ENCODE measurements at regions not wholly inside any gene's neighbourhood (a gene's known extent, or its start where the extent isn't known, plus 50 kb on each side); places are given as distances from the start of the nearest gene placed in this dataset.

DNA sequence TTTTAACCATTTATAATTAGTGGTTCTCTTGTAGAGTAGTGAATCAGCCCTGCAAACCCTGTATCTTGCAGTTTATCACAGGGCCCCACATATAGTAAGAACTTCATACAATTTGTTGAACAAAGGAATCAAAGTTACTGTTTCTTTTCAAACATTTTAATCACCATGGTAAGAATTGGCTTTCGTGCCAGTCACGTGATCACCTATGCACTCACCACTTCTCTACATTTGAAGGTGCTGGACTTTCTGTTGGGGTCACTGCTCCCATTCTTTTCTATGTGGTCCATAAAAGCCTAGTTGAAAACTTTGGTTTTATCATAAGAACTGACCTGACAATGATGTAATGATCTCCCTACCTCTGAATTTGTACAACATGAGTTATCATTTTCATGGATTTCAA, 426.4 kb upstream of the CPEB2 start:
- TF ChIP-seq, protein P1, sequence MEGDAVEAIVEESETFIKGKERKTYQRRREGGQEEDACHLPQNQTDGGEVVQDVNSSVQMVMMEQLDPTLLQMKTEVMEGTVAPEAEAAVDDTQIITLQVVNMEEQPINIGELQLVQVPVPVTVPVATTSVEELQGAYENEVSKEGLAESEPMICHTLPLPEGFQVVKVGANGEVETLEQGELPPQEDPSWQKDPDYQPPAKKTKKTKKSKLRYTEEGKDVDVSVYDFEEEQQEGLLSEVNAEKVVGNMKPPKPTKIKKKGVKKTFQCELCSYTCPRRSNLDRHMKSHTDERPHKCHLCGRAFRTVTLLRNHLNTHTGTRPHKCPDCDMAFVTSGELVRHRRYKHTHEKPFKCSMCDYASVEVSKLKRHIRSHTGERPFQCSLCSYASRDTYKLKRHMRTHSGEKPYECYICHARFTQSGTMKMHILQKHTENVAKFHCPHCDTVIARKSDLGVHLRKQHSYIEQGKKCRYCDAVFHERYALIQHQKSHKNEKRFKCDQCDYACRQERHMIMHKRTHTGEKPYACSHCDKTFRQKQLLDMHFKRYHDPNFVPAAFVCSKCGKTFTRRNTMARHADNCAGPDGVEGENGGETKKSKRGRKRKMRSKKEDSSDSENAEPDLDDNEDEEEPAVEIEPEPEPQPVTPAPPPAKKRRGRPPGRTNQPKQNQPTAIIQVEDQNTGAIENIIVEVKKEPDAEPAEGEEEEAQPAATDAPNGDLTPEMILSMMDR (IDR thresholded peaks at IDR 0.05), result no peak
- no peak for TF ChIP-seq POLR2AphosphoS5 (IDR thresholded peaks at IDR 0.05; ENCODE audit: insufficient read depth in 1 of 2, low read depth in 1 of 2)

Measured in vagina (tissue), 2 donors.